Loucy (cell line): ENCODE measurements at regions not wholly inside any gene's neighbourhood (a gene's known extent, or its start where the extent isn't known, plus 50 kb on each side); places are given as distances from the start of the nearest gene placed in this dataset.

ENCODE experiments used
- H2AFZ ChIP-seq: fragments of 200-600 bp; sonication (generic); 2 replicates; pipeline ENCODE4 v1.6.0; 2016; ENCODE audit warnings: antibody characterized with exemption, mild to moderate bottlenecking, low read length, moderate library complexity
- H3F3A ChIP-seq: fragments of 200-600 bp; 2 replicates; pipeline ENCODE4 v1.6.0; 2016; ENCODE audit warnings: antibody characterized with exemption, low read depth, mild to moderate bottlenecking
- H3K27me3 ChIP-seq: fragments of 200-600 bp; sonication (generic); 2 replicates; pipeline ENCODE4 v1.6.1; 2014; ENCODE audit warnings: low read length, mild to moderate bottlenecking; ENCODE audit not compliant: insufficient read depth, poor library complexity, severe bottlenecking
- H3K36me3 ChIP-seq: fragments of 200-600 bp; sonication (generic); 2 replicates; pipeline ENCODE4 v1.6.1; 2016; ENCODE audit warnings: low read length; ENCODE audit not compliant: insufficient read depth
- H3K4me1 ChIP-seq: fragments of 200-600 bp; sonication (generic); 2 replicates; pipeline ENCODE4 v1.5.1; 2014; ENCODE audit warnings: low read length, mild to moderate bottlenecking; ENCODE audit not compliant: insufficient read depth, poor library complexity, severe bottlenecking
- H3K4me2 ChIP-seq: fragments of 200-600 bp; sonication (generic); 2 replicates; pipeline ENCODE4 v1.6.0; 2014; ENCODE audit warnings: antibody characterized with exemption, low read length, low read depth, mild to moderate bottlenecking; ENCODE audit not compliant: poor library complexity, severe bottlenecking
- H3K4me3 ChIP-seq: fragments of 200-600 bp; sonication (generic); 2 replicates; pipeline ENCODE4 v1.5.1; 2014; ENCODE audit warnings: low read length, mild to moderate bottlenecking, mixed read lengths; ENCODE audit not compliant: poor library complexity, severe bottlenecking
- H3K79me2 ChIP-seq: fragments of 200-600 bp; sonication (generic); 2 replicates; pipeline ENCODE4 v1.6.1; 2014; ENCODE audit warnings: low read length; ENCODE audit not compliant: insufficient read depth
- H3K9ac ChIP-seq: fragments of 200-600 bp; sonication (generic); 2 replicates; pipeline ENCODE4 v1.6.0; 2014; ENCODE audit warnings: mild to moderate bottlenecking, low read depth, low read length, moderate library complexity; ENCODE audit not compliant: poor library complexity, severe bottlenecking
- H3K9me2 ChIP-seq: fragments of 200-600 bp; sonication (generic); replicated peaks from 2 replicates; pipeline ENCODE4 v1.6.1; 2016; ENCODE audit warnings: low read depth, low read length, mixed read lengths
- H3K9me3 ChIP-seq: fragments of 200-600 bp; sonication (generic); 2 replicates; pipeline ENCODE4 v1.6.1; 2014; ENCODE audit warnings: mild to moderate bottlenecking, antibody characterized with exemption, low read length, low read depth; ENCODE audit not compliant: insufficient read depth
- H4K20me1 ChIP-seq: fragments of 200-600 bp; sonication (generic); 2 replicates; pipeline ENCODE4 v1.6.0; 2014; ENCODE audit warnings: antibody characterized with exemption, low read length, mild to moderate bottlenecking; ENCODE audit not compliant: insufficient read depth, poor library complexity, severe bottlenecking
- EZH2phosphoT487 ChIP-seq: fragments of 200-600 bp; IDR thresholded peaks from 2 replicates; pipeline ENCODE4 v1.6.1; 2018; ENCODE audit warnings: antibody characterized with exemption, mild to moderate bottlenecking, moderate library complexity, borderline replicate concordance
- TF ChIP-seq, protein P1 (sequence below): fragments of 200-600 bp; sonication (generic); conservative IDR thresholded peaks from 2 replicates; pipeline ENCODE4 v1.5.1; 2014; ENCODE audit warnings: mild to moderate bottlenecking, antibody characterized with exemption, low read length

DNA sequence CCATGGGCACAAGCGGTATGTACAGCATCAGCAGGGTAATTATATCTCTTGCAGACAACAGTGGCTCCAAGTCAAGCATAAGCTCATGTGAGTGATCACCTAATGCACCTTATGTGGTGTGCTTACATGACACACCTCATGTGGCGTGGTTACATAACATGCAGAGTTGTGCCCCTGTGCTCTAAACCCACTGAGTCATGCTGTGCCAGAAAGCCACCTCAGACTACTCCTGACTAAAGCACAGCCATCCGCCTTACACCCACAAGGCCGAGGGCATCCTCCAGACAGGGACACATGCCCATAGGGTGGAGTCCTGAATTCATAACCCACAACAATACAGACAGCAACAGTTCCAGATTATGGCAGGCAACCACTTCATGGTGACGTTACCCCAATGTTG, 163.7 kb upstream of the SLC30A5 start:
- no peak for TF ChIP-seq EZH2phosphoT487
- Histone ChIP-seq H3K9me2 (no peaks in the 10 kb centered on the region), H3K27me3 (no peaks in the 10 kb centered on the region), H3K4me3 (no peak overlapping the region), H3K4me2 (peak overlapping the region; percentile 43), H2AFZ (no peak overlapping the region), H3F3A (no peaks in the 10 kb centered on the region), H3K79me2 (no peaks in the 10 kb centered on the region), H3K9ac (no peak overlapping the region), H4K20me1 (no peaks in the 10 kb centered on the region), H3K9me3 (peaks cover 34% of the 10 kb centered on the region), H3K4me1 (peaks cover 10% of the 10 kb centered on the region), H3K36me3 (no peaks in the 10 kb centered on the region)

DNA sequence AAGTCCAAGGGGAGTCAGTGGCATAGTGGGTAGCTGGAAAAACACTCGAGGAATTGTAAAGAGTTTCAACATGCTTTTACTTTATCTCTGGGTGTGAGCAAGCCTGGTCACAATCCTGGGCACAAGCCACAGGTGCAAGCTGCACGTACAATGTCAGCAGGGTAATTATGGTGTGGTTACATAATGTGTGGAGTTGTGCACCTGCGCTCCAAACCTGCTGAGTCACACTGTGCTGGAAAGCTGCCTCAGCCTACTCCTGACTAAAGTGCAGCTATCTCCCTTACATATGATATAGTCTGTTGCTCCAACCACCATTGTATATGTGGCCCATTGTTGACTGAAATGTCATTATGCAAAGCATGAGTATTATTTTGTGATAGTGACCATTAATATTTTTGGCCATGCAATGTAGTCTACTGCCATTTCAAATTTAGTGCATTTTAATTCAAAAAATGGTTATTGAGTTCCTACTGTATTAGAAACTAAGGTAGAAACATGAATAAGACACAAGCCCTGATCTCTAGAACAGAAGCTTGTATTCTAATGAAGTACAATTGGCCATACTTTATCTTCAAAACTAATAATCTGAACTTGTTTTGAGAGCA, 160.9 kb upstream of the SLC30A5 start:
- no peak overlapping the region for H3K4me3 ChIP-seq
- TF ChIP-seq, protein P1, sequence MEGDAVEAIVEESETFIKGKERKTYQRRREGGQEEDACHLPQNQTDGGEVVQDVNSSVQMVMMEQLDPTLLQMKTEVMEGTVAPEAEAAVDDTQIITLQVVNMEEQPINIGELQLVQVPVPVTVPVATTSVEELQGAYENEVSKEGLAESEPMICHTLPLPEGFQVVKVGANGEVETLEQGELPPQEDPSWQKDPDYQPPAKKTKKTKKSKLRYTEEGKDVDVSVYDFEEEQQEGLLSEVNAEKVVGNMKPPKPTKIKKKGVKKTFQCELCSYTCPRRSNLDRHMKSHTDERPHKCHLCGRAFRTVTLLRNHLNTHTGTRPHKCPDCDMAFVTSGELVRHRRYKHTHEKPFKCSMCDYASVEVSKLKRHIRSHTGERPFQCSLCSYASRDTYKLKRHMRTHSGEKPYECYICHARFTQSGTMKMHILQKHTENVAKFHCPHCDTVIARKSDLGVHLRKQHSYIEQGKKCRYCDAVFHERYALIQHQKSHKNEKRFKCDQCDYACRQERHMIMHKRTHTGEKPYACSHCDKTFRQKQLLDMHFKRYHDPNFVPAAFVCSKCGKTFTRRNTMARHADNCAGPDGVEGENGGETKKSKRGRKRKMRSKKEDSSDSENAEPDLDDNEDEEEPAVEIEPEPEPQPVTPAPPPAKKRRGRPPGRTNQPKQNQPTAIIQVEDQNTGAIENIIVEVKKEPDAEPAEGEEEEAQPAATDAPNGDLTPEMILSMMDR: no peak
- TF ChIP-seq EZH2phosphoT487: no peak

DNA sequence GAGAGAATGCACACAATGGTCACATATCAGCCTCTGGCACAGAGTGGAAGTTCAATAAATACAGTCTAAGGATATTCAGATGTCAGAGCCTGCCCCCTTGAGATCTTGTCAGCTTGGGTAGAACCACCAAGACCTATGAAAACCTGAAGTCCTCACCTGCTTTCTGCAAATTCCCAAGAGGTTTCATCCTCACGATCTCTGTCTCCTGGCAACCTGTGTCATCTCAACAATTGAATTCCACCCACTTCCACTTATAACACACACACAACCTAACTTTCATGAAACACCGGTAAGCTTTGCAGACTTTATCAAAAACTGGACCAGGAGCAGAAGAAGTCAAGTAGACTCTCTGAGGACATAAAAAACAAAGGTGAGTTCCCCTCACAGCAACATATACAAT, 151.6 kb upstream of the SLC30A5 start:
- Histone ChIP-seq H3K27me3 (no peaks in the 10 kb centered on the region), H3K9me2 (no peaks in the 10 kb centered on the region), H3K79me2 (no peaks in the 10 kb centered on the region), H3K9ac (no peak overlapping the region), H2AFZ (no peak overlapping the region), H3K4me1 (peaks cover 8% of the 10 kb centered on the region), H4K20me1 (no peaks in the 10 kb centered on the region), H3K9me3 (0 out of 2 replicates have a peak, but pooled peaks cover 4% of the 10 kb centered on the region), H3K36me3 (no peaks in the 10 kb centered on the region), H3K4me3 (no peak overlapping the region), H3K4me2 (no peak overlapping the region), H3F3A (no peaks in the 10 kb centered on the region)
- TF ChIP-seq, protein P1: no peak
- no peak for TF ChIP-seq EZH2phosphoT487

More for the DNA sequence above, 160.9 kb upstream of the SLC30A5 start:
- peaks cover 34% of the 10 kb centered on the region for H3K9me3 ChIP-seq
- peaks cover 14% of the 10 kb centered on the region for H3K4me1 ChIP-seq
- H3K79me2 ChIP-seq: no peaks in the 10 kb centered on the region
- H3K27me3 ChIP-seq: no peaks in the 10 kb centered on the region
- no peaks in the 10 kb centered on the region for H3K9me2 ChIP-seq
- no peak overlapping the region for H2AFZ ChIP-seq
- H3F3A ChIP-seq: no peaks in the 10 kb centered on the region
- no peaks in the 10 kb centered on the region for H4K20me1 ChIP-seq
- no peak overlapping the region for H3K4me2 ChIP-seq
- H3K36me3 ChIP-seq: no peaks in the 10 kb centered on the region
- no peak overlapping the region for H3K9ac ChIP-seq

DNA sequence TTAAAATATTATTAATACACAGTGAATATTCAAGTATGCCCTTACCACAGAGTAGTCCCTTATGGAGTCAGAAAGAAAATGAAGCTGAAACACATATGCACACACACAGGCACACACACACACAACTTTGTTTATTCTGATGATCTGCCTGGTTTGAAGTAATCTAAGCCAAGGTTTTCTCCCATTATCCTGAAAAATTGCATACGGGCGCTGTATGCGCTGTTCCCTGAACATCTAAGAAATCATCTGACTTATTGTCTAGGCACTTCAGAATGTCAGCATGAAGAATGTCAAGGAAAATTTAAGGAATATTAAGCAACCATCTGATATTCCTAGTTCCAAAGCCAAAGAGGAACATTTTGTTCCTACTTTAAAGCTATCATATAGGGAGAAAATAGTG, 147.1 kb upstream of the SLC30A5 start:
- Histone ChIP-seq H3K4me1 (no peaks in the 10 kb centered on the region), H3K9ac (no peak overlapping the region), H2AFZ (no peak overlapping the region), H3K4me3 (no peak overlapping the region), H3K79me2 (no peaks in the 10 kb centered on the region), H3K36me3 (no peaks in the 10 kb centered on the region), H3F3A (no peaks in the 10 kb centered on the region), H3K27me3 (no peaks in the 10 kb centered on the region), H4K20me1 (no peaks in the 10 kb centered on the region), H3K9me2 (no peaks in the 10 kb centered on the region), H3K4me2 (no peak overlapping the region), H3K9me3 (no peaks in the 10 kb centered on the region)
- no peak for TF ChIP-seq EZH2phosphoT487
- TF ChIP-seq, protein P1: no peak
